ENCODE measurements at regions not wholly inside any gene's neighbourhood (a gene's known extent, or its start where the extent isn't known, plus 50 kb on each side); places are given as distances from the start of the nearest gene placed in this dataset.

- Histone ChIP-seq H2AK5ac (ENCODE audit: insufficient read length, low read length) (no peak overlapping the region), H3K4ac (ENCODE audit: low read depth, low read length) (no peak overlapping the region), H3K4me2 (ENCODE audit: insufficient read depth, insufficient read length, low read length) (no peak overlapping the region), H4K8ac (replicated peaks; ENCODE audit: insufficient read length, low read depth, low read length) (no peak overlapping the region), H3K23me2 (ENCODE audit: insufficient read length, low read depth, low read length, poor library complexity, severe bottlenecking) (no peaks in the 10 kb centered on the region), H2BK12ac (ENCODE audit: insufficient read length, low read depth, low read length) (no peak overlapping the region), H2BK20ac (ENCODE audit: low read depth, low read length, poor library complexity, severe bottlenecking) (no peak overlapping the region), H3K9ac (ENCODE audit: extremely low read depth, insufficient read length, low read length) (no peak overlapping the region), H3K27ac (ENCODE audit: insufficient read length, low read depth, low read length) (no peak overlapping the region), H2BK120ac (ENCODE audit: low read depth, low read length, poor library complexity, severe bottlenecking) (no peak overlapping the region), H4K5ac (ENCODE audit: insufficient read length, low read depth, low read length) (no peak overlapping the region), H2AFZ (ENCODE audit: low read length) (no peak overlapping the region), H3K23ac (ENCODE audit: insufficient read length, low read depth, low read length) (no peak overlapping the region), H3K27me3 (ENCODE audit: insufficient read depth, low read length) (no peaks in the 10 kb centered on the region), H3K56ac (ENCODE audit: insufficient read length, low read depth, low read length) (no peak overlapping the region), H4K20me1 (ENCODE audit: control insufficient read depth, insufficient read depth, insufficient read length) (no peaks in the 10 kb centered on the region), H2BK5ac (ENCODE audit: insufficient read length, low read length) (no peak overlapping the region), H2BK15ac (ENCODE audit: low read depth, low read length) (no peak overlapping the region), H3K79me1 (ENCODE audit: insufficient read depth, low read depth, low read length, poor library complexity, severe bottlenecking) (no peaks in the 10 kb centered on the region), H3K79me2 (ENCODE audit: insufficient read depth, low read length) (no peaks in the 10 kb centered on the region), H3K14ac (ENCODE audit: insufficient read depth, low read length) (no peak overlapping the region), H3K9me3 (ENCODE audit: control insufficient read depth, low read depth, low read length) (no peaks in the 10 kb centered on the region), H3T11ph (ENCODE audit: low read length) (no peak overlapping the region), H4K91ac (ENCODE audit: insufficient read length, low read depth, low read length) (no peak overlapping the region), H3K18ac (ENCODE audit: insufficient read length, low read depth, low read length) (no peak overlapping the region), H3K4me1 (ENCODE audit: insufficient read depth, low read length) (no peaks in the 10 kb centered on the region)
- no peak for DNase-seq
- Mint-ChIP-seq H3K27me3 (ENCODE audit: low read depth) (no peaks in the 10 kb centered on the region), H3K4me3 (no peak overlapping the region), H3K4me1 (peaks cover 0 to 2% of the 10 kb centered on the region in 2 experiments; a peak in 1 of 4 replicates), H3K9me3 (no peaks in the 10 kb centered on the region), H3K27ac (no peak overlapping the region), H3K36me3 (ENCODE audit: insufficient read depth in 1 of 3, low read depth in 3 of 3) (no peaks in the 10 kb centered on the region)
- no CpG with 5 or more reads among the region's 2 CpGs for WGBS (ENCODE audit: extremely low coverage, insufficient read length, low lambda C conversion rate)
- no peak for TF ChIP-seq CTCF (conservative IDR thresholded peaks at IDR 0.05)
Measured at GRCh38 chr13:64239372-64239771, 2823.7 kb upstream of the PCDH20 start.
